ENCODE measurements at regions not wholly inside any gene's neighbourhood (a gene's known extent, or its start where the extent isn't known, plus 50 kb on each side); places are given as distances from the start of the nearest gene placed in this dataset.

DNA sequence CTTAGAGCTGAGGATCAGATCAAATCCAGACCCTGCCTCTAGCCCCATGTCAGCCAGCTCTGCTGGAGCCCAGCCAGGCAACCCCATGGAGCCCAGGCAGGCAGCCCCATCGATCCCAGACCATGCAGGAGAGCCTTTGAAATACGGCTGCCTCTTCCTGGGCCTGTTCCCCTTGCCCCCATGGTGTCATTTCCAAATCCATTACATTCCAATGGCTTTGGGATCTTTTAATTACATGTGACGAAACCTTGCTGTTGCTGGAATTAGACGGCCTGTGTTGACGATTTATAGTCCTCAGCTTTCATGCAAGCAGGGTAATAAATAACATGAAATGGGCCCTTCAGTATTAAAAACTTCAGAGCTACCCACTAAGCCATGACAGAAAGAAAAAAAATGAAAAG is 75.8 kb upstream of the SLC14A2 start:
- H3K4me3 ChIP-seq, result no peak overlapping the region
- no peaks in the 10 kb centered on the region for H3K9me3 ChIP-seq
- DNase-seq, result no peak
- intact Hi-C loops (cut with DNase I; ENCODE audit: low total_unique reads), result no loop called here
- no peak for TF ChIP-seq POLR2A (IDR thresholded peaks at IDR 0.05)
- TF ChIP-seq, protein P1, sequence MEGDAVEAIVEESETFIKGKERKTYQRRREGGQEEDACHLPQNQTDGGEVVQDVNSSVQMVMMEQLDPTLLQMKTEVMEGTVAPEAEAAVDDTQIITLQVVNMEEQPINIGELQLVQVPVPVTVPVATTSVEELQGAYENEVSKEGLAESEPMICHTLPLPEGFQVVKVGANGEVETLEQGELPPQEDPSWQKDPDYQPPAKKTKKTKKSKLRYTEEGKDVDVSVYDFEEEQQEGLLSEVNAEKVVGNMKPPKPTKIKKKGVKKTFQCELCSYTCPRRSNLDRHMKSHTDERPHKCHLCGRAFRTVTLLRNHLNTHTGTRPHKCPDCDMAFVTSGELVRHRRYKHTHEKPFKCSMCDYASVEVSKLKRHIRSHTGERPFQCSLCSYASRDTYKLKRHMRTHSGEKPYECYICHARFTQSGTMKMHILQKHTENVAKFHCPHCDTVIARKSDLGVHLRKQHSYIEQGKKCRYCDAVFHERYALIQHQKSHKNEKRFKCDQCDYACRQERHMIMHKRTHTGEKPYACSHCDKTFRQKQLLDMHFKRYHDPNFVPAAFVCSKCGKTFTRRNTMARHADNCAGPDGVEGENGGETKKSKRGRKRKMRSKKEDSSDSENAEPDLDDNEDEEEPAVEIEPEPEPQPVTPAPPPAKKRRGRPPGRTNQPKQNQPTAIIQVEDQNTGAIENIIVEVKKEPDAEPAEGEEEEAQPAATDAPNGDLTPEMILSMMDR (IDR thresholded peaks at IDR 0.05), result no peak
- H3K27ac ChIP-seq, result peak overlapping the region; percentile 38 to 50
- no peaks in the 10 kb centered on the region for H3K36me3 ChIP-seq
- no peaks in the 10 kb centered on the region for H3K4me1 ChIP-seq
- H3K27me3 ChIP-seq, result no peaks in the 10 kb centered on the region

DNA sequence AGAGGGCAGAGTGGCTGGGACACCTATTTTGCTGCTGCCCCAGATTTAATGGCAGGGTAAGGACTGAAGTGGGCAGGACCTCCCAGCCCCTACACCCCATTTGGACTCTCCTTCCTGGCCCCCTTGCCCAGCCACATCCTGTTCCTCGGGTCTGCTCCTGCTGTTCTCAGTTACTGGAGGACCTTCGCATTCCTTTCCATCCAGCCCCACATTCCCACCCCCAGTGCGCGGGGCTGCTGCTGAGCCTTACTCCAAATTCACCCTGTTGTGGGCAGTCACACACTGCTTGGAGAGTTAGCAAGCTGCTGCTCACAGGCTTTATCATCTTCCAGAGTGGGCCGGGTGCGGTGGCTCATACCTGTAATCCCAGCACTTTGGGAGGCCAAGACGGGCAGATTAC is 75.2 kb upstream of the SLC14A2 start:
- intact Hi-C loops (cut with DNase I; ENCODE audit: low total_unique reads), result no loop called here
- DNase-seq, result peak in 1 of 2 donors; percentile 28
- H3K4me3 ChIP-seq, result no peak overlapping the region
- no peaks in the 10 kb centered on the region for H3K36me3 ChIP-seq
- H3K27ac ChIP-seq, result peak overlapping the region; percentile 38 to 50
- no peaks in the 10 kb centered on the region for H3K27me3 ChIP-seq
- H3K4me1 ChIP-seq, result no peaks in the 10 kb centered on the region
- H3K9me3 ChIP-seq, result no peaks in the 10 kb centered on the region
- no peak for TF ChIP-seq POLR2A (IDR thresholded peaks at IDR 0.05)
- TF ChIP-seq, protein P1 (IDR thresholded peaks at IDR 0.05), result no peak

DNA sequence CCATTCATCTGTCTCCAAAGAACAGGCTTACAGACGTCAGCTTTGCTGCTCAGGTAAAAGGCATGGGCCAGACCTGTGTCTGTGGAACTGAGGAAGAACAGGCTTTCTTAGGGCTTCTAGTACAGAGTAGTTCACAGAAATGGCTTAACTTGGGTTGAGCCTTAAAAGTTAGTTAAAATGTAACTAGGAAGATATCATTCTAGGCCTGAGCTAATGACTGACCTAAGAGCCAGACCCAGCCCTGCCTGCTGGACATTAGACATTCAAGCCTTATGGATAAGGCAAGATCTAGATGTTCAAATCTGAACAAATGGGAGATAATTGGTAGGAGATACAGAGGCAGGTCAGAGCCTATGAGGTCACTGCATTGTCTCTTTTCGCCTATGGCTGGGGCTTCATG is 73.9 kb upstream of the SLC14A2 start:
- TF ChIP-seq POLR2A (IDR thresholded peaks at IDR 0.05), result no peak
- TF ChIP-seq, protein P1 (IDR thresholded peaks at IDR 0.05), result no peak
- Histone ChIP-seq H3K4me3 (no peak overlapping the region), H3K9me3 (no peaks in the 10 kb centered on the region), H3K27ac (no peak overlapping the region), H3K27me3 (no peaks in the 10 kb centered on the region), H3K36me3 (no peaks in the 10 kb centered on the region), H3K4me1 (no peaks in the 10 kb centered on the region)
- DNase-seq, result no peak
- intact Hi-C loops (cut with DNase I; ENCODE audit: low total_unique reads), result no loop called here

DNA sequence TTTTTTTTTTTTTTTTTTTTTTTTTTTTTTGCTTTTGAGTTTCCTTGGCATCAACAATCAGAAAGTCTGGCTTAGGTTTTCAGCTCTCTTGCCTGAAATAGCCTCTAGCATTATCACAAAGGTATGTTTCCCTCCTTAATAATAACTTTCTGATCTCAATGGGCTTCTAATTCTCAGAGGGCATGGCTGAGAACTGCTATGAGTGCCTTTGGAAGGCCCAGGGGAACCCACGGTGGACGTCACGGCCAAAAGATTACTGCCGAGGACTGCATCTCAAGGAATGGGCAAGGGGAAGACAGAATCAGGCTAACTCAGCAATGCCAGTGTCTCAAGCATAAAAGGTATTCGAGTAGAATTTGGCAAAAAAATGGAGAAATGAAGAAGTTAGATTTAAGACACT is 73.2 kb upstream of the SLC14A2 start:
- no peak overlapping the region for H3K4me3 ChIP-seq
- DNase-seq, result no peak

DNA sequence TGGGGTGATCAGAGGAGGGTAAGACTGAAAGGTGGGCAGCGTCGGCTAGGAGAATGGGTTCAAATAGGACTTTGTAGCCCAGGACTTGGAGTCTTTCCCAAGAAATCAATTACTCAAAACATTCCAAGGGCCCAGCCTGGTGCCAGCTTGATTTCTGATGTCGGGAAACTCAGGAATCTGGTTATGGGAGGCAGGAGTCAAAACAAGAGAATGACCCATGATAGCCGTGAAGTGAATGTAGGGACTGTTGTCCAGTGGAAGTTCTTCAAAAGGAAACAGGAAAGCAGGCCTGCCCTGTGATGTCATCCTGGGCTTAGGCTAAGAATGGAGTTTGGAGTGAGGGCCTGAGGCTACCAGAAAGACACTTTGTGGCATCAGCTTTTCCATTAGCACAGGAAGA is 67.4 kb upstream of the SLC14A2 start:
- intact Hi-C loops (cut with DNase I; ENCODE audit: low total_unique reads), result no loop called here
- no peak for DNase-seq
- no peaks in the 10 kb centered on the region for H3K36me3 ChIP-seq
- no peak overlapping the region for H3K27ac ChIP-seq
- no peaks in the 10 kb centered on the region for H3K4me1 ChIP-seq
- no peaks in the 10 kb centered on the region for H3K27me3 ChIP-seq
- TF ChIP-seq, protein P1 (IDR thresholded peaks at IDR 0.05), result no peak
- no peak for TF ChIP-seq POLR2A (IDR thresholded peaks at IDR 0.05)
- H3K9me3 ChIP-seq, result no peaks in the 10 kb centered on the region
- H3K4me3 ChIP-seq, result no peak overlapping the region

More for the DNA sequence above, 73.2 kb upstream of the SLC14A2 start:
- Histone ChIP-seq H3K36me3 (no peaks in the 10 kb centered on the region), H3K27me3 (no peaks in the 10 kb centered on the region), H3K9me3 (no peaks in the 10 kb centered on the region), H3K4me1 (no peaks in the 10 kb centered on the region), H3K27ac (no peak overlapping the region)
- no peak for TF ChIP-seq POLR2A (IDR thresholded peaks at IDR 0.05)
- TF ChIP-seq, protein P1 (IDR thresholded peaks at IDR 0.05), result no peak
- intact Hi-C loops (cut with DNase I; ENCODE audit: low total_unique reads), result no loop called here
